HL-60 (cell line): ENCODE measurements at regions not wholly inside any gene's neighbourhood (a gene's known extent, or its start where the extent isn't known, plus 50 kb on each side); places are given as distances from the start of the nearest gene placed in this dataset.

ENCODE experiments used
- GABPA ChIP-seq: IDR thresholded peaks from 2 replicates; pipeline ENCODE4 v1.6.1; 2012; ENCODE audit warnings: low read depth
- REST ChIP-seq: IDR thresholded peaks from 2 replicates; pipeline ENCODE4 v1.6.1; 2012; ENCODE audit warnings: low read depth; ENCODE audit not compliant: insufficient replicate concordance
- TF ChIP-seq, protein P1 (sequence below): IDR thresholded peaks from one replicate; pipeline ENCODE4 v1.5.1; 2011; ENCODE audit warnings: low read length, control low read depth, inconsistent platforms; ENCODE audit not compliant: insufficient read depth

- TF ChIP-seq, protein P1, sequence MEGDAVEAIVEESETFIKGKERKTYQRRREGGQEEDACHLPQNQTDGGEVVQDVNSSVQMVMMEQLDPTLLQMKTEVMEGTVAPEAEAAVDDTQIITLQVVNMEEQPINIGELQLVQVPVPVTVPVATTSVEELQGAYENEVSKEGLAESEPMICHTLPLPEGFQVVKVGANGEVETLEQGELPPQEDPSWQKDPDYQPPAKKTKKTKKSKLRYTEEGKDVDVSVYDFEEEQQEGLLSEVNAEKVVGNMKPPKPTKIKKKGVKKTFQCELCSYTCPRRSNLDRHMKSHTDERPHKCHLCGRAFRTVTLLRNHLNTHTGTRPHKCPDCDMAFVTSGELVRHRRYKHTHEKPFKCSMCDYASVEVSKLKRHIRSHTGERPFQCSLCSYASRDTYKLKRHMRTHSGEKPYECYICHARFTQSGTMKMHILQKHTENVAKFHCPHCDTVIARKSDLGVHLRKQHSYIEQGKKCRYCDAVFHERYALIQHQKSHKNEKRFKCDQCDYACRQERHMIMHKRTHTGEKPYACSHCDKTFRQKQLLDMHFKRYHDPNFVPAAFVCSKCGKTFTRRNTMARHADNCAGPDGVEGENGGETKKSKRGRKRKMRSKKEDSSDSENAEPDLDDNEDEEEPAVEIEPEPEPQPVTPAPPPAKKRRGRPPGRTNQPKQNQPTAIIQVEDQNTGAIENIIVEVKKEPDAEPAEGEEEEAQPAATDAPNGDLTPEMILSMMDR = no peak
- TF ChIP-seq GABPA (no peak), REST (no peak)
Observed at GRCh38 chr6:151170622-151171246, 69.0 kb upstream of the AKAP12 start.
